IgD-negative memory B cell (primary cell): ENCODE measurements at regions not wholly inside any gene's neighbourhood (a gene's known extent, or its start where the extent isn't known, plus 50 kb on each side); places are given as distances from the start of the nearest gene placed in this dataset.
"Not testable (repeated sequence)": the region's sequence is repeated elsewhere in the genome, so short reads cannot be mapped to it uniquely, and the experiment has no call there.

ENCODE experiments used
- H3K27ac Mint-ChIP-seq, 3 donors: one replicate each; pipeline ENCODE4 v1.8.0; 2020 to 2022; ENCODE audit warnings: mild to moderate bottlenecking in 3 of 3, mixed read lengths in 3 of 3, moderate library complexity in 1 of 3
- H3K27me3 Mint-ChIP-seq: one replicate; pipeline ENCODE4 v1.8.0; 2021; ENCODE audit warnings: mixed read lengths
- H3K36me3 Mint-ChIP-seq: one replicate; pipeline ENCODE4 v1.8.0; 2020; ENCODE audit warnings: mild to moderate bottlenecking, mixed read lengths
- H3K4me1 Mint-ChIP-seq, 3 donors: one replicate each; pipeline ENCODE4 v1.8.0; 2020 to 2022; ENCODE audit warnings: mixed read lengths in 3 of 3, mild to moderate bottlenecking in 1 of 3
- H3K4me3 Mint-ChIP-seq, 4 donors: one replicate each; pipeline ENCODE4 v1.8.0; 2020 to 2022; ENCODE audit warnings: mild to moderate bottlenecking in 4 of 4, mixed read lengths in 4 of 4, moderate library complexity in 3 of 4
- H3K9me3 Mint-ChIP-seq, 3 donors: one replicate each; pipeline ENCODE4 v1.8.0; 2020 to 2021; ENCODE audit warnings: mixed read lengths in 3 of 3, mild to moderate bottlenecking in 1 of 3

GRCh38 chr11:106152013-106152412 is 74.6 kb downstream of the AASDHPPT start:
- Mint-ChIP-seq H3K36me3 (no peaks in the 10 kb centered on the region), H3K9me3 (peaks cover 0 to 5% (median 4%) of the 10 kb centered on the region in 3 donors), H3K4me1 (no peaks in the 10 kb centered on the region), H3K27me3 (no peaks in the 10 kb centered on the region), H3K4me3 (no peak overlapping the region), H3K27ac (no peak overlapping the region)

GRCh38 chr11:106152824-106153223 is 75.4 kb downstream of the AASDHPPT start:
- no peaks in the 10 kb centered on the region for H3K36me3 Mint-ChIP-seq
- no peak overlapping the region for H3K4me3 Mint-ChIP-seq
- no peaks in the 10 kb centered on the region for H3K27me3 Mint-ChIP-seq
- no peak overlapping the region for H3K27ac Mint-ChIP-seq
- no peaks in the 10 kb centered on the region for H3K4me1 Mint-ChIP-seq
- peaks cover 0 to 2% (median under 1%) of the 10 kb centered on the region in 3 donors for H3K9me3 Mint-ChIP-seq

- H3K4me1 Mint-ChIP-seq, result no peaks in the 10 kb centered on the region
- H3K9me3 Mint-ChIP-seq, result peaks cover 0 to 3% (median 0%) of the 10 kb centered on the region in 3 donors
Observed at GRCh38 chr11:106156290-106156937, 79.0 kb downstream of the AASDHPPT start.

GRCh38 chr11:106158406-106158805 is 80.9 kb downstream of the AASDHPPT start:
- Mint-ChIP-seq H3K9me3 (peaks cover 0 to 3% (median 0%) of the 10 kb centered on the region in 3 donors), H3K27me3 (no peaks in the 10 kb centered on the region), H3K4me1 (no peaks in the 10 kb centered on the region), H3K4me3 (no peak overlapping the region), H3K27ac (no peak overlapping the region), H3K36me3 (no peaks in the 10 kb centered on the region)

More at GRCh38 chr11:106156290-106156937, 79.0 kb downstream of the AASDHPPT start:
- no peak overlapping the region for H3K4me3 Mint-ChIP-seq
- no peaks in the 10 kb centered on the region for H3K27me3 Mint-ChIP-seq
- H3K27ac Mint-ChIP-seq, result no peak overlapping the region
- H3K36me3 Mint-ChIP-seq, result no peaks in the 10 kb centered on the region

- H3K4me3 Mint-ChIP-seq, result no peak overlapping the region
- H3K9me3 Mint-ChIP-seq, result peaks cover 0 to 3% (median 3%) of the 10 kb centered on the region in 3 donors
- H3K27me3 Mint-ChIP-seq, result no peaks in the 10 kb centered on the region
- no peaks in the 10 kb centered on the region for H3K36me3 Mint-ChIP-seq
- H3K4me1 Mint-ChIP-seq, result no peaks in the 10 kb centered on the region
- H3K27ac Mint-ChIP-seq, result no peak overlapping the region
Observed at GRCh38 chr11:106159836-106160235, 82.4 kb downstream of the AASDHPPT start.

GRCh38 chr11:106160494-106160893 is 83.0 kb downstream of the AASDHPPT start:
- Mint-ChIP-seq H3K9me3 (peaks cover 0 to 4% (median 3%) of the 10 kb centered on the region in 3 donors), H3K4me1 (no peaks in the 10 kb centered on the region), H3K36me3 (no peaks in the 10 kb centered on the region), H3K27me3 (no peaks in the 10 kb centered on the region), H3K4me3 (no peak overlapping the region), H3K27ac (no peak overlapping the region)

- H3K27ac Mint-ChIP-seq, result no peak overlapping the region
- peaks cover 2% of the 10 kb centered on the region for H3K36me3 Mint-ChIP-seq
- peaks cover 5 to 17% (median 15%) of the 10 kb centered on the region in 3 donors for H3K9me3 Mint-ChIP-seq
Observed at GRCh38 chr11:106161775-106162634, 84.5 kb downstream of the AASDHPPT start.

GRCh38 chr11:106167085-106167484 is 89.6 kb downstream of the AASDHPPT start:
- Mint-ChIP-seq H3K36me3 (peaks cover 2% of the 10 kb centered on the region), H3K27ac (no peak overlapping the region), H3K4me3 (no peak overlapping the region), H3K9me3 (peaks cover 5 to 22% (median 19%) of the 10 kb centered on the region in 3 donors), H3K27me3 (no peaks in the 10 kb centered on the region), H3K4me1 (no peaks in the 10 kb centered on the region)

More at GRCh38 chr11:106161775-106162634, 84.5 kb downstream of the AASDHPPT start:
- Mint-ChIP-seq H3K27me3 (no peaks in the 10 kb centered on the region), H3K4me3 (no peak overlapping the region), H3K4me1 (no peaks in the 10 kb centered on the region)

GRCh38 chr11:106172386-106172991 is 95.0 kb downstream of the AASDHPPT start:
- Mint-ChIP-seq H3K27me3 (no peaks in the 10 kb centered on the region), H3K36me3 (no peaks in the 10 kb centered on the region)

GRCh38 chr11:106173291-106173690 is 95.8 kb downstream of the AASDHPPT start:
- Mint-ChIP-seq H3K9me3 (peaks cover 0 to 5% (median 0%) of the 10 kb centered on the region in 3 donors), H3K4me1 (no peaks in the 10 kb centered on the region), H3K27me3 (no peaks in the 10 kb centered on the region), H3K4me3 (no peak overlapping the region), H3K27ac (no peak overlapping the region), H3K36me3 (no peaks in the 10 kb centered on the region)

More at GRCh38 chr11:106172386-106172991, 95.0 kb downstream of the AASDHPPT start:
- no peak overlapping the region for H3K27ac Mint-ChIP-seq
- H3K9me3 Mint-ChIP-seq, result peaks cover 0 to 5% (median 1%) of the 10 kb centered on the region in 3 donors
- H3K4me1 Mint-ChIP-seq, result no peaks in the 10 kb centered on the region
- no peak overlapping the region for H3K4me3 Mint-ChIP-seq

- not testable (repeated sequence) for H3K9me3 Mint-ChIP-seq, H3K27me3 Mint-ChIP-seq, H3K4me3 Mint-ChIP-seq, H3K27ac Mint-ChIP-seq, H3K36me3 Mint-ChIP-seq, H3K4me1 Mint-ChIP-seq
Observed at GRCh38 chr11:106174003-106174402, 96.5 kb downstream of the AASDHPPT start.

GRCh38 chr11:106176817-106177216 is 99.4 kb downstream of the AASDHPPT start:
- H3K4me1 Mint-ChIP-seq, result no peaks in the 10 kb centered on the region
- peak overlapping the region in 1 of 4 donors; percentile 49 for H3K4me3 Mint-ChIP-seq
- H3K27me3 Mint-ChIP-seq, result no peaks in the 10 kb centered on the region
- peaks cover 2 to 6% (median 5%) of the 10 kb centered on the region in 3 donors for H3K9me3 Mint-ChIP-seq
- H3K36me3 Mint-ChIP-seq, result no peaks in the 10 kb centered on the region
- no peak overlapping the region for H3K27ac Mint-ChIP-seq

- Mint-ChIP-seq H3K4me1 (no peaks in the 10 kb centered on the region), H3K27me3 (no peaks in the 10 kb centered on the region), H3K9me3 (peaks cover 2 to 7% (median 6%) of the 10 kb centered on the region in 3 donors), H3K36me3 (no peaks in the 10 kb centered on the region), H3K4me3 (no peak overlapping the region), H3K27ac (no peak overlapping the region)
Observed at GRCh38 chr11:106177311-106177710, 99.8 kb downstream of the AASDHPPT start.

GRCh38 chr11:106178361-106178760 is 100.9 kb downstream of the AASDHPPT start:
- no peaks in the 10 kb centered on the region for H3K4me1 Mint-ChIP-seq
- no peak overlapping the region for H3K27ac Mint-ChIP-seq
- H3K9me3 Mint-ChIP-seq, result peaks cover 2 to 10% (median 9%) of the 10 kb centered on the region in 3 donors
- H3K36me3 Mint-ChIP-seq, result no peaks in the 10 kb centered on the region
- H3K4me3 Mint-ChIP-seq, result no peak overlapping the region
- H3K27me3 Mint-ChIP-seq, result no peaks in the 10 kb centered on the region

- Mint-ChIP-seq H3K36me3 (no peaks in the 10 kb centered on the region), H3K4me1 (no peaks in the 10 kb centered on the region), H3K4me3 (no peak overlapping the region), H3K27ac (no peak overlapping the region), H3K9me3 (peaks cover 2 to 10% (median 9%) of the 10 kb centered on the region in 3 donors), H3K27me3 (no peaks in the 10 kb centered on the region)
Observed at GRCh38 chr11:106179048-106179447, 101.6 kb downstream of the AASDHPPT start.
